AG04449 (cell line): ENCODE measurements at regions not wholly inside any gene's neighbourhood (a gene's known extent, or its start where the extent isn't known, plus 50 kb on each side); places are given as distances from the start of the nearest gene placed in this dataset.

Experiments used
- CTCF ChIA-PET: fragments of 350-600 bp; formaldehyde crosslinking; extraction: SDS; loops from one replicate; lab custom pipeline; 2021; ENCODE audit warnings: antibody characterized with exemption; lab: Yijun Ruan, JAX
- POLR2A ChIA-PET: fragments of 400-600, 350-600 bp; formaldehyde crosslinking; extraction: SDS; loops from one replicate; lab custom pipeline; 2020; ENCODE audit warnings: antibody characterized with exemption, inconsistent platforms; lab: Yijun Ruan, JAX
- DNase-seq: peaks from one replicate; pipeline ENCODE4 v3.0.0-alpha.2; 2010; ENCODE audit warnings: low read depth, low spot score
- H3K4me3 ChIP-seq: 2 replicates; pipeline ENCODE4 v1.5.1; 2011; ENCODE audit warnings: low read depth, mild to moderate bottlenecking, control low read depth, low read length
- CTCF ChIP-seq: IDR thresholded peaks from one replicate; pipeline ENCODE4 v1.5.1; 2011; ENCODE audit warnings: mild to moderate bottlenecking, moderate library complexity, low read length, control low read depth, inconsistent platforms; ENCODE audit not compliant: insufficient read depth; ENCODE audit errors: missing control alignments

- DNase-seq = no peak
- no peak for TF ChIP-seq CTCF
- no peak overlapping the region for H3K4me3 ChIP-seq
- CTCF ChIA-PET = no interaction called here
- POLR2A ChIA-PET = no interaction called here
These were observed 236.9 kb downstream of the TTLL7 start for GRCh38 chr1:83762039-83762365.

GRCh38 chr1:83761167-83762038, 237.5 kb downstream of the TTLL7 start:
- POLR2A ChIA-PET = no interaction called here
- no peak for DNase-seq
- no peak overlapping the region for H3K4me3 ChIP-seq
- no peak for TF ChIP-seq CTCF
- CTCF ChIA-PET = no interaction called here

GRCh38 chr1:83760226-83761021, 238.5 kb downstream of the TTLL7 start:
- no peak for DNase-seq
- POLR2A ChIA-PET = no interaction called here
- no peak for TF ChIP-seq CTCF
- no peak overlapping the region for H3K4me3 ChIP-seq
- CTCF ChIA-PET = no interaction called here

- TF ChIP-seq CTCF = no peak
- no peak for DNase-seq
- H3K4me3 ChIP-seq = no peak overlapping the region
- POLR2A ChIA-PET = no interaction called here
- CTCF ChIA-PET = no interaction called here
These were observed 241.8 kb downstream of the TTLL7 start for GRCh38 chr1:83756984-83757717.

- POLR2A ChIA-PET = no interaction called here
- H3K4me3 ChIP-seq = no peak overlapping the region
- no peak for DNase-seq
- CTCF ChIA-PET = no interaction called here
- no peak for TF ChIP-seq CTCF
These were observed 247.3 kb downstream of the TTLL7 start for GRCh38 chr1:83751602-83752001.

- ChIA-PET POLR2A (no interaction called here), CTCF (no interaction called here)
- no peak for DNase-seq
- TF ChIP-seq CTCF = no peak
- H3K4me3 ChIP-seq = no peak overlapping the region
These were observed 248.7 kb downstream of the TTLL7 start for GRCh38 chr1:83750201-83750600.
